HFFc6 (cell line): ENCODE measurements at regions not wholly inside any gene's neighbourhood (a gene's known extent, or its start where the extent isn't known, plus 50 kb on each side); places are given as distances from the start of the nearest gene placed in this dataset.

Experiments used
- DNase-seq: peaks from one replicate; pipeline ENCODE4 v3.0.0-alpha.2; 2018
- H3K27ac Mint-ChIP-seq: 2 replicates; pipeline ENCODE4 v1.8.0; 2020; ENCODE audit warnings: mild to moderate bottlenecking, mixed read lengths
- H3K27me3 Mint-ChIP-seq: 2 replicates; pipeline ENCODE4 v1.8.0; 2021; ENCODE audit warnings: mild to moderate bottlenecking, moderate library complexity, mixed read lengths; ENCODE audit not compliant: insufficient read depth
- H3K36me3 Mint-ChIP-seq: 2 replicates; pipeline ENCODE4 v1.8.0; 2021; ENCODE audit warnings: low read depth, mixed read lengths
- H3K4me1 Mint-ChIP-seq: 2 replicates; pipeline ENCODE4 v1.8.0; 2020; ENCODE audit warnings: low read depth, mixed read lengths
- H3K4me3 Mint-ChIP-seq: 2 replicates; pipeline ENCODE4 v1.8.0; 2020; ENCODE audit warnings: mild to moderate bottlenecking, moderate library complexity, mixed read lengths
- H3K9me3 Mint-ChIP-seq: 2 replicates; pipeline ENCODE4 v1.8.0; 2020; ENCODE audit warnings: mild to moderate bottlenecking, mixed read lengths
- TF ChIP-seq, protein P1 (sequence below): fragments of 200-600 bp; sonication (generic); IDR thresholded peaks from 2 replicates; pipeline ENCODE4 v1.5.0; 2021; ENCODE audit warnings: antibody characterized with exemption, mild to moderate bottlenecking

DNA sequence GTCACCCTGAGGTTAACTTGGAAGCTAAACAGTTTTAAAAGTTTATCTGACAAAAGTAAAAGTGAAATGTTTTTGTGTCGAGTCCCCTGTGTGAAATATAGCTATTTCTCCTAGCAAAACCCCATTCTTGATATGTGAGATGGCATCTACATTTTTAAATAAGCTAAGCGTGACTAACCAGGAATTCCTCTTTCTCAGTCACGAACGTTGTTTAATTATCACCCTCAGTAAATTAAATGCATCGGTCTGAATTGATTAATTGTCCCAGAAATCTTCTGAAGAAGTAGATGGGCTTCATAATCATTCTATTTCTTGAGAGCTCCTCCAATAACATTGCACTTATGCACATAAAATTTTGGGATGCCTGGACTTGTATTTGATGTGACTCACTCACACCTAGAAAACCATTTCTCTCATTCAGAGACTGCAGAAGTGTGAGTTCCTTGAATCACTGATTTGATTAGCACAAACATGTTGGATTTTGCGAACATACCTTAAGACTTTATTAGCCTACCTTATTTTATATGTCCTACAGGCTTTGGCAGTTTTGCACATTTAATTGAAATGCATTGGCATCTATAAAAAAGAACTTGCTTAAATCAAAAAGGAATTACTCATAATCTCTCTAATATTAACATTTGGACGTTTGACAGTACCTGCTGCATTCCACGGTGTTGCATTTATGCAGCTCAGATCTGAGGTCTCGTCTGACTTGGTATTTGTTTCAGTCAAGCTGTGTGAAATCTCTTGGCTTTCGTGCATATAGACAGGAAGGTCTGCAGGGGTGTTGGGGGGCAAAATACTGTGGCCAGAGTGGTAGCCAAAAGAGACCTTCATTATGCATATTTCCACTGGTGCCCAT, 475.2 kb downstream of the EPHA4 start:
- Mint-ChIP-seq H3K27ac (no peak overlapping the region), H3K36me3 (no peaks in the 10 kb centered on the region; the same call in 1 of the 2 replicates), H3K4me1 (peaks cover 19% of the 10 kb centered on the region), H3K4me3 (peak overlapping the region; percentile 30; the same call in 1 of the 2 replicates), H3K27me3 (peaks cover 2% of the 10 kb centered on the region; the same call in 1 of the 2 replicates), H3K9me3 (no peaks in the 10 kb centered on the region; the same call in 1 of the 2 replicates)
- DNase-seq: no peak
- TF ChIP-seq, protein P1, sequence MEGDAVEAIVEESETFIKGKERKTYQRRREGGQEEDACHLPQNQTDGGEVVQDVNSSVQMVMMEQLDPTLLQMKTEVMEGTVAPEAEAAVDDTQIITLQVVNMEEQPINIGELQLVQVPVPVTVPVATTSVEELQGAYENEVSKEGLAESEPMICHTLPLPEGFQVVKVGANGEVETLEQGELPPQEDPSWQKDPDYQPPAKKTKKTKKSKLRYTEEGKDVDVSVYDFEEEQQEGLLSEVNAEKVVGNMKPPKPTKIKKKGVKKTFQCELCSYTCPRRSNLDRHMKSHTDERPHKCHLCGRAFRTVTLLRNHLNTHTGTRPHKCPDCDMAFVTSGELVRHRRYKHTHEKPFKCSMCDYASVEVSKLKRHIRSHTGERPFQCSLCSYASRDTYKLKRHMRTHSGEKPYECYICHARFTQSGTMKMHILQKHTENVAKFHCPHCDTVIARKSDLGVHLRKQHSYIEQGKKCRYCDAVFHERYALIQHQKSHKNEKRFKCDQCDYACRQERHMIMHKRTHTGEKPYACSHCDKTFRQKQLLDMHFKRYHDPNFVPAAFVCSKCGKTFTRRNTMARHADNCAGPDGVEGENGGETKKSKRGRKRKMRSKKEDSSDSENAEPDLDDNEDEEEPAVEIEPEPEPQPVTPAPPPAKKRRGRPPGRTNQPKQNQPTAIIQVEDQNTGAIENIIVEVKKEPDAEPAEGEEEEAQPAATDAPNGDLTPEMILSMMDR: no peak

DNA sequence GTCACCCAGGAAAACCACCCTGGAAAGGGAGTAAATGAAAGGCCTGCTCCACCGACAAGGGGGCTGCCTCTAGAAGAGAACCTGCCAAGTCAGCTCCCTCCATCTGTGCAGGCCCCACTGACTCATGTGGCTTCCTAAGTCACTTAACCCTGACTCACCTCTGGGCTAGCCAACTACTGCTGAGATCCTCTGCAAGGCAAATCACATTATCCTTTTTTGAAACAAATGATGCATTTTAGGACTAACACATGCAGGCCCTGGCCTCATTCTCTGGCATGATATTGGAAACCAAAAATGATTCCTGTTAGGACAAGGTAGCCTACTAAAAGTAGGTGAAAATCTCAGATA, 474.6 kb downstream of the EPHA4 start:
- H3K4me1 Mint-ChIP-seq: peaks cover 19% of the 10 kb centered on the region
- H3K27me3 Mint-ChIP-seq: peaks cover 2% of the 10 kb centered on the region; the same call in 1 of the 2 replicates
- H3K27ac Mint-ChIP-seq: no peak overlapping the region
- DNase-seq: peak; percentile 26
- TF ChIP-seq, protein P1: no peak
- no peak overlapping the region for H3K4me3 Mint-ChIP-seq
- H3K9me3 Mint-ChIP-seq: no peaks in the 10 kb centered on the region; the same call in 1 of the 2 replicates
- H3K36me3 Mint-ChIP-seq: no peaks in the 10 kb centered on the region; the same call in 1 of the 2 replicates

GRCh38 chr2:221097949-221098348, 474.2 kb downstream of the EPHA4 start:
- no peaks in the 10 kb centered on the region; the same call in 1 of the 2 replicates for H3K36me3 Mint-ChIP-seq
- DNase-seq: no peak
- H3K9me3 Mint-ChIP-seq: no peaks in the 10 kb centered on the region; the same call in 1 of the 2 replicates
- H3K4me3 Mint-ChIP-seq: no peak overlapping the region
- H3K4me1 Mint-ChIP-seq: peaks cover 19% of the 10 kb centered on the region
- TF ChIP-seq, protein P1: no peak
- H3K27ac Mint-ChIP-seq: no peak overlapping the region
- no peaks in the 10 kb centered on the region for H3K27me3 Mint-ChIP-seq

DNA sequence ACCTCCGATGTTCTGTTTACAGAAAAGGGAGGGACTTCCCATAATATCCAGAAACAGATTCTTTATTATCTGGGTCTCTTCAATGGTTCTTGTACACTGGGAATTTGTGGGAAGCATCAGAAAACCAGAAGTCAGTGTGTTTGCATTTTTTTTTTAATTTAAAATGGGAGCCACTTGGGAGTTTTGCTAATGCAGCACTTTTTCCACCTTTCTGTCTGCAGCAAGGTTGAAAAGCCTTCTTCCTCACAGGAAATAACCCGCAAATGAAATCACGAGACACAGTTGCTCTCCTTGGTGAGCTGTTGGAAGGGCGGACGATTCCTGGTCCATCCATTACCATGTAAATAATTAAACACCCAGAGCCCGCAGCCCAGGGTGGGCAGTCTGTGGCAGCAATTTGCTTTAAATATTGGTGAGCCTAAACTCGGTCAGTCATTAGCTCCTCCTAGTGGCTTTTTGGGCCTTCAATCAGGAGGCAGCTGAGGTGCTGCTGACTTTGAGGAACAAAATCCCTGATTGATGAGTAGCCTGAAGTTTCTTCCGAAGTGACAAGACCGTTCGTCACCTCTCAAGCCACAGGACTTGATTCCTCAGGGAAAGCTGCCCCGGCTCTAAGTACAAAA, 471.5 kb downstream of the EPHA4 start:
- H3K27ac Mint-ChIP-seq: no peak overlapping the region
- peaks cover 31% of the 10 kb centered on the region for H3K4me1 Mint-ChIP-seq
- no peak for DNase-seq
- H3K27me3 Mint-ChIP-seq: no peaks in the 10 kb centered on the region; the same call in 1 of the 2 replicates
- TF ChIP-seq, protein P1: peak; percentile 52; the same call in 1 of the 2 replicates
- H3K9me3 Mint-ChIP-seq: no peaks in the 10 kb centered on the region
- no peak overlapping the region for H3K4me3 Mint-ChIP-seq
- no peaks in the 10 kb centered on the region; the same call in 1 of the 2 replicates for H3K36me3 Mint-ChIP-seq

DNA sequence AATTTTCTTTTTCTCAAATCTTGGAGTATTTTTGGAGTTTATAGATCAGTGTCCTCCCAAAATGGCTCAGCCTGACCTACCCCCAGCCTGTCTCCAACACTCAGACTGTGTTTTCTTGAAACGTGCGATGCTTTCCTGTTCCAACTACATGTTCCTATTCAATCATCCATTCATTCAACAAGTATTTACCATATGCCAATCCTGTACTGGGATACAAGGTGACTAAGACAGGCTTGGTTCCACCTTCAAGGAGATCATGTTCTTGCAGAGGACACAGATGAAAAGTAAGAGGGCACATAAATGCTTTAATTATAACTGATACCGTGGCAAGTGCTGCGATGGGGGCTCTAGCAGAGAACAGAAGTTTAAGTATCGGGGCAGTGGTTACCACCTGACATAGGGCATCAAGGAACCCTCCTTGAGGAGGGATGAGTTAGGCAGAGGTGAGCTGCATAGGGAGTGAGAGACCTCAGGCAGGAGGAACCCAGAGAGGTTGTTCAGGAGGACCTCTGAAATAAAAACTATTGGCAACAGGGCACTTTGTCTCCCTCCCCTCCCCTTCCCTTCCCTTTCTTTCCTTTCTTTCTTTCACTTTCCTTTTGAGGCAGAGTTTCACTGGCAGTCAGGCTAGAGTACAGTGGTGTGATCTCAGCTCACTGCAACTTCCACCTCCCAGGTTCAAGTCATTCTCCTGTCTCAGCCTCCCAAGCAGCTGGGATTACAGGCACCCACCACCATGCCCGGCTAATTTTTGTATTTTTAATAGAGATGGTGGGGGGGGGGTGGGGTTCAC, 469.0 kb downstream of the EPHA4 start:
- TF ChIP-seq, protein P1: no peak
- Mint-ChIP-seq H3K4me3 (peak overlapping the region; percentile 20; the same call in 1 of the 2 replicates), H3K27me3 (no peaks in the 10 kb centered on the region; the same call in 1 of the 2 replicates), H3K4me1 (peaks cover 14% of the 10 kb centered on the region; the same call in 1 of the 2 replicates), H3K36me3 (no peaks in the 10 kb centered on the region; the same call in 1 of the 2 replicates), H3K27ac (no peak overlapping the region), H3K9me3 (no peaks in the 10 kb centered on the region)
- no peak for DNase-seq
